H9 (cell line): ENCODE measurements at regions not wholly inside any gene's neighbourhood (a gene's known extent, or its start where the extent isn't known, plus 50 kb on each side); places are given as distances from the start of the nearest gene placed in this dataset.

ENCODE experiments used
- DNase-seq: peaks from one replicate; pipeline ENCODE4 v3.0.0-alpha.2; 2017
- H2AFZ ChIP-seq: one replicate; pipeline ENCODE4 v1.6.1; 2013; ENCODE audit warnings: mild to moderate bottlenecking, low read length, control low read depth, moderate library complexity
- H2AK5ac ChIP-seq: 2 replicates; pipeline ENCODE4 v1.6.1; 2013; ENCODE audit warnings: low read length, control low read depth, mixed read lengths; ENCODE audit not compliant: insufficient read length
- H2BK120ac ChIP-seq: one replicate; pipeline ENCODE4 v1.6.1; 2013; ENCODE audit warnings: low read depth, mild to moderate bottlenecking, low read length, control low read depth, inconsistent platforms; ENCODE audit not compliant: poor library complexity, severe bottlenecking
- H2BK12ac ChIP-seq: 2 replicates; pipeline ENCODE4 v1.6.1; 2013; ENCODE audit warnings: low read length, control low read depth, mixed read lengths, low read depth; ENCODE audit not compliant: insufficient read length
- H2BK15ac ChIP-seq: 2 replicates; pipeline ENCODE4 v1.6.1; 2013; ENCODE audit warnings: low read depth, low read length, control low read depth
- H2BK20ac ChIP-seq: one replicate; pipeline ENCODE4 v1.6.1; 2013; ENCODE audit warnings: low read depth, mild to moderate bottlenecking, low read length, control low read depth, inconsistent platforms; ENCODE audit not compliant: poor library complexity, severe bottlenecking
- H2BK5ac ChIP-seq: 2 replicates; pipeline ENCODE4 v1.6.1; 2013; ENCODE audit warnings: low read length, control low read depth, mixed read lengths; ENCODE audit not compliant: insufficient read length
- H3K14ac ChIP-seq: 2 replicates; pipeline ENCODE4 v1.6.1; 2013; ENCODE audit warnings: low read length, control low read depth; ENCODE audit not compliant: insufficient read depth
- H3K18ac ChIP-seq: 2 replicates; pipeline ENCODE4 v1.6.1; 2013; ENCODE audit warnings: low read depth, mild to moderate bottlenecking, mixed read lengths, low read length, control low read depth; ENCODE audit not compliant: insufficient read length
- H3K23ac ChIP-seq: 2 replicates; pipeline ENCODE4 v1.6.1; 2013; ENCODE audit warnings: low read length, control low read depth, mixed read lengths, low read depth; ENCODE audit not compliant: insufficient read length
- H3K23me2 ChIP-seq: 2 replicates; pipeline ENCODE4 v1.6.1; 2013; ENCODE audit warnings: low read depth, mild to moderate bottlenecking, mixed read lengths, low read length, control low read depth; ENCODE audit not compliant: insufficient read length, poor library complexity, severe bottlenecking
- H3K27ac ChIP-seq: 2 replicates; pipeline ENCODE4 v1.5.1; 2013; ENCODE audit warnings: low read length, control low read depth, mixed read lengths, low read depth; ENCODE audit not compliant: insufficient read length
- H3K27me3 ChIP-seq: 2 replicates; pipeline ENCODE4 v1.6.1; 2013; ENCODE audit warnings: low read length, control low read depth, inconsistent platforms; ENCODE audit not compliant: insufficient read depth
- H3K4ac ChIP-seq: 2 replicates; pipeline ENCODE4 v1.6.1; 2013; ENCODE audit warnings: low read depth, mild to moderate bottlenecking, control low read depth, inconsistent platforms, low read length, moderate library complexity
- H3K4me1 ChIP-seq: 2 replicates; pipeline ENCODE4 v1.6.1; 2013; ENCODE audit warnings: low read length, control low read depth, inconsistent platforms; ENCODE audit not compliant: insufficient read depth
- H3K4me2 ChIP-seq: 2 replicates; pipeline ENCODE4 v1.6.1; 2013; ENCODE audit warnings: low read length, control low read depth, mixed read lengths; ENCODE audit not compliant: insufficient read length, insufficient read depth
- H3K56ac ChIP-seq: 2 replicates; pipeline ENCODE4 v1.6.1; 2013; ENCODE audit warnings: low read depth, mild to moderate bottlenecking, mixed read lengths, low read length, control low read depth; ENCODE audit not compliant: insufficient read length
- H3K79me1 ChIP-seq: 2 replicates; pipeline ENCODE4 v1.6.1; 2013; ENCODE audit warnings: low read depth, mild to moderate bottlenecking, moderate library complexity, low read length, control low read depth, inconsistent platforms; ENCODE audit not compliant: insufficient read depth, poor library complexity, severe bottlenecking
- H3K79me2 ChIP-seq: 2 replicates; pipeline ENCODE4 v1.6.1; 2013; ENCODE audit warnings: low read length, control low read depth, inconsistent platforms; ENCODE audit not compliant: insufficient read depth
- H3K9ac ChIP-seq: 2 replicates; pipeline ENCODE4 v1.6.1; 2013; ENCODE audit warnings: low read length, control low read depth, mixed read lengths; ENCODE audit not compliant: insufficient read length; ENCODE audit errors: extremely low read depth
- H3K9me3 ChIP-seq: one replicate; pipeline ENCODE4 v1.6.1; 2013; ENCODE audit warnings: low read depth, low read length, inconsistent platforms; ENCODE audit not compliant: control insufficient read depth
- H3T11ph ChIP-seq: one replicate; pipeline ENCODE4 v1.6.1; 2013; ENCODE audit warnings: mild to moderate bottlenecking, low read length, control low read depth, inconsistent platforms
- H4K20me1 ChIP-seq: one replicate; pipeline ENCODE4 v1.6.1; 2013; ENCODE audit not compliant: control insufficient read depth, insufficient read length, insufficient read depth
- H4K5ac ChIP-seq: 2 replicates; pipeline ENCODE4 v1.6.1; 2013; ENCODE audit warnings: low read depth, mild to moderate bottlenecking, mixed read lengths, low read length, control low read depth; ENCODE audit not compliant: insufficient read length
- H4K8ac ChIP-seq: replicated peaks from 2 replicates; pipeline ENCODE4 v1.6.1; 2013; ENCODE audit warnings: low read length, control low read depth, mixed read lengths, low read depth; ENCODE audit not compliant: insufficient read length
- H4K91ac ChIP-seq: 2 replicates; pipeline ENCODE4 v1.6.1; 2013; ENCODE audit warnings: low read depth, mild to moderate bottlenecking, moderate library complexity, mixed read lengths, low read length, control low read depth; ENCODE audit not compliant: insufficient read length
- H3K27ac Mint-ChIP-seq, 3 experiments: 2 replicates in 2 of 3; 3 replicates in 1 of 3; pipeline ENCODE4 v1.8.0; 2020 to 2021; ENCODE audit warnings: mixed read lengths in 3 of 3, mild to moderate bottlenecking in 1 of 3, moderate library complexity in 1 of 3
- H3K27me3 Mint-ChIP-seq: 2 replicates; pipeline ENCODE4 v1.8.0; 2021; ENCODE audit warnings: low read depth, mild to moderate bottlenecking, moderate library complexity, mixed read lengths
- H3K36me3 Mint-ChIP-seq, 3 experiments: 2 replicates in 2 of 3; 3 replicates in 1 of 3; pipeline ENCODE4 v1.8.0; 2020 to 2021; ENCODE audit warnings: low read depth in 3 of 3, mixed read lengths in 3 of 3; ENCODE audit not compliant: insufficient read depth in 1 of 3
- H3K4me1 Mint-ChIP-seq, 2 experiments: 2 replicates each; pipeline ENCODE4 v1.8.0; 2020; ENCODE audit warnings: mixed read lengths in 2 of 2
- H3K4me3 Mint-ChIP-seq, 2 experiments: 2 replicates in 1 of 2; 3 replicates in 1 of 2; pipeline ENCODE4 v1.8.0; 2020 to 2021; ENCODE audit warnings: mild to moderate bottlenecking in 2 of 2, mixed read lengths in 2 of 2, moderate library complexity in 1 of 2
- H3K9me3 Mint-ChIP-seq, 2 experiments: 2 replicates in 1 of 2; 3 replicates in 1 of 2; pipeline ENCODE4 v1.8.0; 2020; ENCODE audit warnings: mild to moderate bottlenecking in 2 of 2, mixed read lengths in 2 of 2, moderate library complexity in 1 of 2
- WGBS: extraction: QIAGEN DNeasy Blood & Tissue Kit; methylation state at CpG from one replicate; pipeline ENCODE4 v1.1.7; 2013; ENCODE audit warnings: missing lambda C conversion rate, low lambda C conversion rate, mixed read lengths; ENCODE audit not compliant: insufficient read length; ENCODE audit errors: extremely low coverage; 5-methylcytosine and 5-hydroxymethylcytosine counted together
- TF ChIP-seq, protein P1 (sequence below): fragments of 200-600 bp; sonication (generic); conservative IDR thresholded peaks from 3 replicates; pipeline ENCODE4 v1.8.0; 2021; ENCODE audit warnings: antibody characterized with exemption, mild to moderate bottlenecking

DNA sequence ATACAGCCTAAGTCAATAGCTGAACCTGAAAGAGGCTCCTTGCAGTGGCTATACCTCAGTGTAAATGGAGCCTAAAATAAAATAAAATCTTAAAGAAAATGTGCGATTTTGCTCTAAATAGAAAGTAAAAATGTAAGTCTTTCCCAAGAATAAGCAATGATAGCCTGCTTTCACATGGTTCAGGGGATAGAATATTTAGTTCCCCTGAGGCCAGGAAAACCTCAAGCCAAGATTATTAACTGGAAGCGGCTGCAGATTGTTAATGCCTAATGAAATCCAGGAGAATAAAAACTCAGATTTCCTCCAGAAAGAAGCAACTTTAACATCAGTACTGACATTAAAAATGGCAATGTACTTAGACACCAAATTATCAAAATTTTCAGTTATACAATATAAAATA, 463.7 kb downstream of the CYLC2 start:
- H3T11ph ChIP-seq, result no peak overlapping the region
- H3K23ac ChIP-seq, result no peak overlapping the region
- TF ChIP-seq, protein P1, sequence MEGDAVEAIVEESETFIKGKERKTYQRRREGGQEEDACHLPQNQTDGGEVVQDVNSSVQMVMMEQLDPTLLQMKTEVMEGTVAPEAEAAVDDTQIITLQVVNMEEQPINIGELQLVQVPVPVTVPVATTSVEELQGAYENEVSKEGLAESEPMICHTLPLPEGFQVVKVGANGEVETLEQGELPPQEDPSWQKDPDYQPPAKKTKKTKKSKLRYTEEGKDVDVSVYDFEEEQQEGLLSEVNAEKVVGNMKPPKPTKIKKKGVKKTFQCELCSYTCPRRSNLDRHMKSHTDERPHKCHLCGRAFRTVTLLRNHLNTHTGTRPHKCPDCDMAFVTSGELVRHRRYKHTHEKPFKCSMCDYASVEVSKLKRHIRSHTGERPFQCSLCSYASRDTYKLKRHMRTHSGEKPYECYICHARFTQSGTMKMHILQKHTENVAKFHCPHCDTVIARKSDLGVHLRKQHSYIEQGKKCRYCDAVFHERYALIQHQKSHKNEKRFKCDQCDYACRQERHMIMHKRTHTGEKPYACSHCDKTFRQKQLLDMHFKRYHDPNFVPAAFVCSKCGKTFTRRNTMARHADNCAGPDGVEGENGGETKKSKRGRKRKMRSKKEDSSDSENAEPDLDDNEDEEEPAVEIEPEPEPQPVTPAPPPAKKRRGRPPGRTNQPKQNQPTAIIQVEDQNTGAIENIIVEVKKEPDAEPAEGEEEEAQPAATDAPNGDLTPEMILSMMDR, result no peak
- H3K27ac ChIP-seq, result no peak overlapping the region
- H3K9me3 ChIP-seq, result no peaks in the 10 kb centered on the region
- H3K18ac ChIP-seq, result no peak overlapping the region
- no peak for DNase-seq
- H3K27ac Mint-ChIP-seq, result no peak overlapping the region
- no peaks in the 10 kb centered on the region; a peak in 2 of 5 replicates for H3K9me3 Mint-ChIP-seq
- H4K20me1 ChIP-seq, result no peaks in the 10 kb centered on the region
- no peak overlapping the region for H2AFZ ChIP-seq
- H2BK12ac ChIP-seq, result no peak overlapping the region
- no peak overlapping the region for H4K5ac ChIP-seq
- no CpG with 5 or more reads among the region's 2 CpGs for WGBS
- H3K4me2 ChIP-seq, result no peak overlapping the region
- H2BK120ac ChIP-seq, result no peak overlapping the region
- H3K4me1 ChIP-seq, result no peaks in the 10 kb centered on the region
- no peak overlapping the region for H2BK5ac ChIP-seq
- H3K79me1 ChIP-seq, result no peaks in the 10 kb centered on the region
- H3K79me2 ChIP-seq, result no peaks in the 10 kb centered on the region
- H3K56ac ChIP-seq, result no peak overlapping the region
- H3K23me2 ChIP-seq, result no peaks in the 10 kb centered on the region
- H4K91ac ChIP-seq, result no peak overlapping the region
- H4K8ac ChIP-seq, result no peak overlapping the region
- no peaks in the 10 kb centered on the region for H3K27me3 Mint-ChIP-seq
- no peak overlapping the region for H2AK5ac ChIP-seq
- no peaks in the 10 kb centered on the region for H3K4me1 Mint-ChIP-seq
- H3K4ac ChIP-seq, result no peak overlapping the region
- no peak overlapping the region for H2BK15ac ChIP-seq
- H3K36me3 Mint-ChIP-seq, result peaks cover 0 to 3% (median 0%) of the 10 kb centered on the region in 3 experiments; a peak in 2 of 7 replicates
- no peak overlapping the region for H3K14ac ChIP-seq
- H3K9ac ChIP-seq, result no peak overlapping the region
- no peaks in the 10 kb centered on the region for H3K27me3 ChIP-seq
- H2BK20ac ChIP-seq, result no peak overlapping the region
- H3K4me3 Mint-ChIP-seq, result no peak overlapping the region
